ENCODE measurements at regions not wholly inside any gene's neighbourhood (a gene's known extent, or its start where the extent isn't known, plus 50 kb on each side); places are given as distances from the start of the nearest gene placed in this dataset.

GRCh38 chr9:135326141-135326540 lies 153.4 kb upstream of the PPP1R26 start:
- H3K9me3 Mint-ChIP-seq (ENCODE audit: unreplicated experiment) = no peaks in the 10 kb centered on the region
- H3K4me1 Mint-ChIP-seq (ENCODE audit: insufficient read depth, unreplicated experiment) = no peaks in the 10 kb centered on the region
- no peaks in the 10 kb centered on the region for H3K27me3 Mint-ChIP-seq (ENCODE audit: insufficient read depth, unreplicated experiment)
- intact Hi-C loops (cut with micrococcal nuclease) = no loop called here
- no peak for TF ChIP-seq CTCF (IDR thresholded peaks at IDR 0.05; ENCODE audit: unreplicated experiment)
- BruUV-seq (replicated peaks) = no TSS peak
- no peak for DNase-seq (ENCODE audit: unreplicated experiment)
- POLR2A ChIA-PET = no interaction called here
- H3K4me3 Mint-ChIP-seq (ENCODE audit: unreplicated experiment) = no peak overlapping the region
- no peak overlapping the region for H3K27ac Mint-ChIP-seq (ENCODE audit: low read depth, unreplicated experiment)
- no peaks in the 10 kb centered on the region for H3K36me3 Mint-ChIP-seq (ENCODE audit: insufficient read depth, unreplicated experiment)
- CTCF ChIA-PET = no interaction called here

DNA sequence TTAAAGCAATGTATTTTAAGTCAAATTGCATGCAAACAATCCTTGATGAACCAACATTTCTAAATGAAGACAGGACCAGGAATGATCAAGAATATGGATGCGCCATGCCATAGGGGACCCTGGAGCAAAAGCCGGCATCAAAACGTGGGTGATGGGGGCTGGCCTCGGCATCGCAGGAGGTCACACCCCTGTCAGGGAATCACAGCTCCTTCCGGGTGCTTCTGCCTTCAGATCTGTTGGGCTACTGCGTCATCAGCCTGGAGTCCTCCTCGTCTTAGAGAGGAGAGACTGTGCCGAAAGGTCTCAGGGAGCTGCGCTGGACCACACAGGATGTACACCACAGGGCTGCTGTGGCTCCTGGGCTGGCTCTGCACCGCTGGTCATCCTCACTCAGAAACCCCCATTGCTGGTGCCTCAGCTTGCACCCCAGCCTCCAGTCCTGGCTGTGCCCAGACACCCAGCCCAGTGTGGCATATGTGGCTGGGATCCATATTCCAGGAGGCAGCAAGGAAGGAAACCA lies 152.9 kb upstream of the PPP1R26 start:
- Mint-ChIP-seq H3K4me3 (ENCODE audit: unreplicated experiment) (no peak overlapping the region), H3K9me3 (ENCODE audit: unreplicated experiment) (no peaks in the 10 kb centered on the region), H3K4me1 (ENCODE audit: insufficient read depth, unreplicated experiment) (no peaks in the 10 kb centered on the region), H3K27ac (ENCODE audit: low read depth, unreplicated experiment) (no peak overlapping the region), H3K27me3 (ENCODE audit: insufficient read depth, unreplicated experiment) (no peaks in the 10 kb centered on the region), H3K36me3 (ENCODE audit: insufficient read depth, unreplicated experiment) (no peaks in the 10 kb centered on the region)
- POLR2A ChIA-PET = no interaction called here
- CTCF ChIA-PET = no interaction called here
- no peak for TF ChIP-seq CTCF (IDR thresholded peaks at IDR 0.05; ENCODE audit: unreplicated experiment)
- DNase-seq (ENCODE audit: unreplicated experiment) = no peak
- no TSS peak for BruUV-seq (replicated peaks)
- intact Hi-C loops (cut with micrococcal nuclease) = no loop called here

GRCh38 chr9:135328485-135329417 lies 150.8 kb upstream of the PPP1R26 start:
- BruUV-seq (replicated peaks) = no TSS peak
- Mint-ChIP-seq H3K36me3 (ENCODE audit: insufficient read depth, unreplicated experiment) (no peaks in the 10 kb centered on the region), H3K27me3 (ENCODE audit: insufficient read depth, unreplicated experiment) (no peaks in the 10 kb centered on the region), H3K4me3 (ENCODE audit: unreplicated experiment) (no peak overlapping the region), H3K4me1 (ENCODE audit: insufficient read depth, unreplicated experiment) (no peaks in the 10 kb centered on the region), H3K9me3 (ENCODE audit: unreplicated experiment) (no peaks in the 10 kb centered on the region), H3K27ac (ENCODE audit: low read depth, unreplicated experiment) (no peak overlapping the region)
- DNase-seq (ENCODE audit: unreplicated experiment) = no peak
- no peak for TF ChIP-seq CTCF (IDR thresholded peaks at IDR 0.05; ENCODE audit: unreplicated experiment)
- POLR2A ChIA-PET = no interaction called here
- CTCF ChIA-PET = no interaction called here
- intact Hi-C loops (cut with micrococcal nuclease) = no loop called here

DNA sequence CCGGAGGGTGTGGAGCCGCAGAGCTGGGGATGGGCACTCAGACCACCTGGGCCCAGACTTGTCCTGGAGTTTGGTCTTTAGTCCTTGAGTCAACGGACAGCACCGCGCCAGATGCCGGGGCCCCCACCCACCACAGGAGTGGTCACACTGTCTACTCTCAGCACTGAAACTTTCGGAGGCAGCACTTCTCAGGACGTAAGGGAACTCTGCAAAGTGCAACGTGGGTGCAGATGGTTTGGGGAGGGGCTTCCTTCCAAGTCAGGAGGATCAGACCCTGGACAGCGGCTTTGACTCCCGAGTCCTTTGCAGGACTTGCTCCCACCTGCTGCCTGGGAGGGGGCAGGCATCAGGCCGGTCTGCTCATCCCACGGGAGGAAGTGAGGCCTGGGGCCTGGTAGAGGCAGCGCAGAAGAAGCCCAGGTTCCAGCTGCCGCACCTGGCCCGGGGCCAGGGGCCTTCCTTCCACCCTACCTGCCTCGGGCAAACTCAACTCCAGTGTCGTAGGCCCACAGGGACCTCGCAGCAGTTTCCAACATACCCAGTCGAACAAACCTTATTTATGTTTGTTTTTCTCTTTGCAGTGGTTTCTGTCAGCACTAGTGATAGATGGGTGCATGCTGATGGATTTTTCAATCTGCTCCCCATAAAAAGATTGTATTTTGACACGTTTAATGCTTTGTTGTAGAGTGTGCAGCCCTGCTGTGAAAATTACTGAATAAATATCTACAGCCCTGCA lies 149.8 kb upstream of the PPP1R26 start:
- Mint-ChIP-seq H3K27me3 (ENCODE audit: insufficient read depth, unreplicated experiment) (no peaks in the 10 kb centered on the region), H3K36me3 (ENCODE audit: insufficient read depth, unreplicated experiment) (no peaks in the 10 kb centered on the region), H3K4me3 (ENCODE audit: unreplicated experiment) (no peak overlapping the region), H3K27ac (ENCODE audit: low read depth, unreplicated experiment) (no peak overlapping the region), H3K4me1 (ENCODE audit: insufficient read depth, unreplicated experiment) (no peaks in the 10 kb centered on the region), H3K9me3 (ENCODE audit: unreplicated experiment) (no peaks in the 10 kb centered on the region)
- ChIA-PET CTCF (no interaction called here), POLR2A (no interaction called here)
- intact Hi-C loops (cut with micrococcal nuclease) = no loop called here
- DNase-seq (ENCODE audit: unreplicated experiment) = no peak
- no TSS peak for BruUV-seq (replicated peaks)
- no peak for TF ChIP-seq CTCF (IDR thresholded peaks at IDR 0.05; ENCODE audit: unreplicated experiment)

Measured in MCF 10A (cell line).